Trophoblast cell (in vitro differentiated cells and primary cell): ENCODE measurements at regions not wholly inside any gene's neighbourhood (a gene's known extent, or its start where the extent isn't known, plus 50 kb on each side); places are given as distances from the start of the nearest gene placed in this dataset.
"Not testable (repeated sequence)": the region's sequence is repeated elsewhere in the genome, so short reads cannot be mapped to it uniquely, and the experiment has no call there.

Experiments
- DNase-seq, 2 donors: peaks; one replicate each; pipeline ENCODE4 v3.0.0-alpha.2; 2016
- H2AFZ ChIP-seq: 2 replicates; pipeline ENCODE4 v1.6.1; 2013; ENCODE audit warnings: low read length, moderate library complexity, mild to moderate bottlenecking; ENCODE audit not compliant: insufficient read depth, poor library complexity
- H2AK5ac ChIP-seq: 2 replicates; pipeline ENCODE4 v1.6.1; 2013; ENCODE audit warnings: mild to moderate bottlenecking, low read length
- H2BK120ac ChIP-seq: 2 replicates; pipeline ENCODE4 v1.6.1; 2013; ENCODE audit warnings: low read length, mild to moderate bottlenecking, moderate library complexity; ENCODE audit not compliant: insufficient read depth, poor library complexity
- H2BK12ac ChIP-seq: 2 replicates; pipeline ENCODE4 v1.6.1; 2013; ENCODE audit warnings: mild to moderate bottlenecking, low read length, moderate library complexity
- H2BK5ac ChIP-seq: 2 replicates; pipeline ENCODE4 v1.6.1; 2013; ENCODE audit warnings: low read length, low read depth, moderate library complexity, mild to moderate bottlenecking; ENCODE audit not compliant: poor library complexity
- H3K14ac ChIP-seq: 2 replicates; pipeline ENCODE4 v1.6.1; 2013; ENCODE audit warnings: mild to moderate bottlenecking, low read length
- H3K18ac ChIP-seq: 2 replicates; pipeline ENCODE4 v1.6.1; 2013; ENCODE audit warnings: mild to moderate bottlenecking, low read length
- H3K23ac ChIP-seq: 2 replicates; pipeline ENCODE4 v1.6.1; 2013; ENCODE audit warnings: low read length
- H3K27ac ChIP-seq: 2 replicates; pipeline ENCODE4 v1.5.1; 2013; ENCODE audit warnings: low read depth, mild to moderate bottlenecking, inconsistent platforms, low read length, moderate library complexity
- H3K27me3 ChIP-seq: 2 replicates; pipeline ENCODE4 v1.6.1; 2013; ENCODE audit warnings: inconsistent platforms, mild to moderate bottlenecking, low read length, moderate library complexity; ENCODE audit not compliant: insufficient read depth
- H3K36me3 ChIP-seq, 2 experiments: 1 replicate in 1 of 2; 2 replicates in 1 of 2; pipeline ENCODE4 v1.6.1; 2013; ENCODE audit warnings: low read length in 2 of 2, mild to moderate bottlenecking in 2 of 2, moderate library complexity in 1 of 2; ENCODE audit not compliant: insufficient read depth in 2 of 2, control insufficient read depth in 1 of 2
- H3K4ac ChIP-seq: 2 replicates; pipeline ENCODE4 v1.6.1; 2013; ENCODE audit warnings: low read depth, mild to moderate bottlenecking, low read length, moderate library complexity
- H3K4me1 ChIP-seq, 2 experiments: 1 replicate in 1 of 2; 2 replicates in 1 of 2; pipeline ENCODE4 v1.6.1; 2013; ENCODE audit warnings: low read length in 2 of 2, mild to moderate bottlenecking in 2 of 2, moderate library complexity in 1 of 2; ENCODE audit not compliant: insufficient read depth in 2 of 2, control insufficient read depth in 1 of 2
- H3K4me2 ChIP-seq: 2 replicates; pipeline ENCODE4 v1.6.1; 2013; ENCODE audit warnings: inconsistent platforms, mild to moderate bottlenecking, low read length, moderate library complexity
- H3K4me3 ChIP-seq: 2 replicates; pipeline ENCODE4 v1.5.1; 2013; ENCODE audit warnings: mild to moderate bottlenecking, low read depth, low read length, inconsistent platforms
- H3K79me1 ChIP-seq: one replicate; pipeline ENCODE4 v1.6.1; 2013; ENCODE audit warnings: low read length
- H3K79me2 ChIP-seq: 2 replicates; pipeline ENCODE4 v1.6.1; 2013; ENCODE audit warnings: low read length, mild to moderate bottlenecking; ENCODE audit not compliant: control insufficient read depth, insufficient read depth, poor library complexity
- H3K9ac ChIP-seq: 2 replicates; pipeline ENCODE4 v1.6.1; 2013; ENCODE audit warnings: mild to moderate bottlenecking, low read length
- H3K9me3 ChIP-seq: 2 replicates; pipeline ENCODE4 v1.6.1; 2013; ENCODE audit warnings: low read depth, mild to moderate bottlenecking, control low read depth, inconsistent platforms, low read length; ENCODE audit not compliant: insufficient read depth
- H4K12ac ChIP-seq: 2 replicates; pipeline ENCODE4 v1.6.1; 2013; ENCODE audit warnings: low read depth, mild to moderate bottlenecking, low read length, moderate library complexity
- H4K8ac ChIP-seq: 2 replicates; pipeline ENCODE4 v1.6.1; 2013; ENCODE audit warnings: low read depth, mild to moderate bottlenecking, low read length, moderate library complexity
- H4K91ac ChIP-seq: one replicate; pipeline ENCODE4 v1.6.1; 2013; ENCODE audit warnings: low read depth, mild to moderate bottlenecking, low read length, moderate library complexity
- WGBS: extraction: QIAGEN DNeasy Blood & Tissue Kit; methylation state at CpG from one replicate; pipeline ENCODE4 v1.1.7; 2013; ENCODE audit warnings: missing lambda C conversion rate; ENCODE audit not compliant: insufficient read length, insufficient coverage; ENCODE audit errors: extremely low coverage; 5-methylcytosine and 5-hydroxymethylcytosine counted together

DNA sequence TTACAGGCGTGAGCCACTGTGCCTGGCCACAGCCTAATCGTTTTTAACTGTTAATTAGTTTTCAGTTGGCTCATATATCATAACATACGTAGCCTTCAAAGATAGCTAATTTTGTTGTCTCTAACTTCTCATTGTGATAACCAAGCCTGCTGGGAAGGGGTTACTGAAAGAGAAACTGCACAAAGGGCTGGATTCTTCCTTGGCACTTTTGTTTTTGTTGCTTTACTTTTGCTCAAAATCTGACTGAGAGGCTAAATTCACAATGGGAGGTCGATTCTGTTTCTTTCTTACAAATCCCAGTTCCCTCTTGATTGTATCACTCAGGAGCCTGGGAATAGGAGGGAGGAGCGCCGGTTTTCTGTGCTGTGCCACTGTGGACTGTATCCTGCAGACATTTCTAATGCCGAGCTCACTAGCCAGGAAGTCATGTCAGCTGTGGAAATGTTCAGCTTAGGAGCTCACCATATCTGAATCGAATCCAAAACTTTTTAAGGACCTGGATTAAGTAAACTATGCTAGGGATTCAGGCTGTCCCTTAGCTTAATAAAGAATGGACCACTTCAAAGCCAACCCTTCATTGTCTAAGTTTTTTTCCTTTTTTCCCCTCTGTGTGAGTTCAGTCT is 120.5 kb upstream of the FAT1 start:
- H4K91ac ChIP-seq = no peak overlapping the region
- H2BK12ac ChIP-seq = no peak overlapping the region
- no peak overlapping the region for H3K14ac ChIP-seq
- no peaks in the 10 kb centered on the region for H3K27me3 ChIP-seq
- H3K27ac ChIP-seq = no peak overlapping the region
- H3K79me2 ChIP-seq = no peaks in the 10 kb centered on the region
- WGBS = no CpG with 5 or more reads among the region's 8 CpGs
- no peak overlapping the region for H3K4ac ChIP-seq
- H2BK5ac ChIP-seq = no peak overlapping the region
- no peak overlapping the region for H2AK5ac ChIP-seq
- no peak overlapping the region for H3K9ac ChIP-seq
- no peak overlapping the region for H2AFZ ChIP-seq
- H3K4me2 ChIP-seq = no peak overlapping the region
- no peaks in the 10 kb centered on the region for H3K9me3 ChIP-seq
- no peaks in the 10 kb centered on the region for H3K36me3 ChIP-seq
- no peaks in the 10 kb centered on the region for H3K79me1 ChIP-seq
- no peak overlapping the region for H3K23ac ChIP-seq
- no peak for DNase-seq
- H4K8ac ChIP-seq = no peak overlapping the region
- no peak overlapping the region for H3K18ac ChIP-seq
- no peak overlapping the region for H2BK120ac ChIP-seq
- no peak overlapping the region for H3K4me3 ChIP-seq
- H4K12ac ChIP-seq = no peak overlapping the region
- H3K4me1 ChIP-seq = peaks cover 0 to 4% of the 10 kb centered on the region in 2 experiments

DNA sequence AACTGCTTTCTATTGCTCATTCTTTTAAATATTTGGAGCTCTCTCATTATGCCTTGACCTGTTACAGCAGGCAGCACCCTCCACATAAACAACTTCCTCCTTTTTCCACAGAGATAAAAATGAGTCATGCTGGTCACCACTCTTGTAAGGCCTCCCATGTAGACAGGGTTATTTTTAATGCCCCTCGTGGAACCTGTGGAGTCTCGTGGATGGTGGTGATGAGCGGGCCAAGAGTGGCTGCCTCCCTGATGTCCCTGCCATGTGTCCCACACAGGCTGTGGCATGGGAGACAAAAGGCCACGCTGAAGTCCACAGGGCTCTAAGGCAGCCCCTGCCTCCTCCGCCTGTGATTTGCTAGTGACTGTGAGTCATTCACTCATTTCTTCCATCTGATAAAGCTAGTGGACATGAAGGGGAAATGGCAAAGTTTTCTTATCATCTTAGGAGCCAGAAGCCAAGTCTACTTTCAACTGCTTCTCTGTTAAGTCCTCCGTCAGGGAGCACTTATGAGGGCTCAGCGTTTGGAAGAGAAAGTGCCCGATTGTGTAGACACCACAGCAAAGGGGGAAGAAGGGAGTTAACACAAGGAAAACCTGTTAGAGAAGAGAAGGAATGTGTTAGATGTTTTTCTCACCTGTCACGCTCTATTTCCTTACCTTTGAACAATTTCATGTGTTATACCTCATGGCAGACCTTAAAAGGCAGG is 121.6 kb upstream of the FAT1 start:
- WGBS = no CpG with 5 or more reads among the region's 9 CpGs
- Histone ChIP-seq H3K79me2 (no peaks in the 10 kb centered on the region), H4K8ac (no peak overlapping the region), H3K14ac (no peak overlapping the region), H4K91ac (no peak overlapping the region), H4K12ac (no peak overlapping the region), H3K23ac (no peak overlapping the region), H3K9ac (no peak overlapping the region), H3K4ac (no peak overlapping the region), H3K27ac (no peak overlapping the region), H3K4me3 (no peak overlapping the region), H3K4me2 (no peak overlapping the region), H3K18ac (no peak overlapping the region), H3K9me3 (no peaks in the 10 kb centered on the region), H3K27me3 (no peaks in the 10 kb centered on the region), H3K79me1 (no peaks in the 10 kb centered on the region), H2AFZ (no peak overlapping the region), H3K36me3 (no peaks in the 10 kb centered on the region), H2BK120ac (no peak overlapping the region), H2BK5ac (no peak overlapping the region), H2BK12ac (no peak overlapping the region), H2AK5ac (no peak overlapping the region), H3K4me1 (peaks cover 0 to 4% of the 10 kb centered on the region in 2 experiments)
- DNase-seq = peak; percentile 42 to 66

DNA sequence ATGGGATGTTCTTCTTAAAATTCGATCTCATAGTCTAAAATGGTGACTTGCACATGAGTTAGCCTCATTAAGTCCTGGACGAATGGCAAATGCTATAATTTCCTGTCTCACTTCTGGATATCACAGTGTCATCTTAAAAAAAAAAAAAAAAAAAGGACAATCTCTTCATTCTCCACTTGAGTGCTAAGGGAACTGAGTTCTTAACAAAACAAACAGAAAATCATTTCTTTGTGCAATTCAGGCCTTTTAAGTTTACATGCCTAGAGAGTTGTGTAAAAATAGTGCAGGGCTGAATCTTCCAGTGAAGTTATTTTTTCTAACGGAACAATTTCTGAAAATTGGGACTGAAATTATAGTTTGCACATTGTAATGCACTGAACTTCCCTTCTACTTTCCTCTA is 122.8 kb upstream of the FAT1 start:
- H4K8ac ChIP-seq = no peak overlapping the region
- H3K36me3 ChIP-seq = no peaks in the 10 kb centered on the region
- no peaks in the 10 kb centered on the region for H3K27me3 ChIP-seq
- H3K14ac ChIP-seq = no peak overlapping the region
- H2AFZ ChIP-seq = no peak overlapping the region
- peaks cover 0 to 4% of the 10 kb centered on the region in 2 experiments for H3K4me1 ChIP-seq
- no peak overlapping the region for H3K27ac ChIP-seq
- no peak overlapping the region for H3K4me2 ChIP-seq
- WGBS = no CpG with 5 or more reads among the region's 3 CpGs
- H2BK12ac ChIP-seq = no peak overlapping the region
- H2BK5ac ChIP-seq = no peak overlapping the region
- no peaks in the 10 kb centered on the region for H3K79me1 ChIP-seq
- H2AK5ac ChIP-seq = no peak overlapping the region
- no peak overlapping the region for H3K4me3 ChIP-seq
- no peak overlapping the region for H3K18ac ChIP-seq
- no peak overlapping the region for H3K23ac ChIP-seq
- H4K12ac ChIP-seq = no peak overlapping the region
- H3K79me2 ChIP-seq = no peaks in the 10 kb centered on the region
- no peak overlapping the region for H4K91ac ChIP-seq
- no peak overlapping the region for H3K9ac ChIP-seq
- H3K4ac ChIP-seq = no peak overlapping the region
- no peak overlapping the region for H2BK120ac ChIP-seq
- no peak for DNase-seq
- H3K9me3 ChIP-seq = no peaks in the 10 kb centered on the region

DNA sequence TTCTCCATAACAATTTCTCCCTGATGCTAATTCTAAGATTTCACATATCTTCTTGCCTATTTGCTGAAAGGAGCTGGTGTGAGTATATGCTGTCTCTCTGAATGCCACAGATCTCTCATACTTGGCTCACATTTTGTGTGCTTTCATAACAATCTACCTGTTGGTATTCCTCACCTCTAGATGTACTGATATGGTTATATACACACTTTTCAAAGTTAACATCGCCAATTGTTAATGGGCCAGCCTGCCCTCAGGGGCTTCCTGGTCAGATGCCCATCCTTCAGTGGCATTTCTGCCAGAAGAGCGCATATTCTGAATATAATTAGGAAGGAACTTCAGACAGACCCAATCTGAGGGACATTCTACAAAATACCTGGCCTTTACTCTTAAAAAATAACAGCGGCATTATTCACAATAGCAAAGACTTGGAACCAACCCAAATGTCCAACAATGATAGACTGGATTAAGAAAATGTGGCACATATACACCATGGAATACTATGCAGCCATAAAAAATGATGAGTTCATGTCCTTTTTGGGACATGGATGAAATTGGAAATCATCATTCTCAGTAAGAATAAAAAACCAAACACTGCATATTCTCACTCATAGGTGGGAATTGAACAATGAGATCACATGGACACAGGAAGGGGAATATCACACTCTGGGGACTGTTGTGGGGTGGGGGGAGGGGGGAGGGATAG is 123.9 kb upstream of the FAT1 start:
- H3K4me1 ChIP-seq, H3K14ac ChIP-seq, H4K12ac ChIP-seq, H3K4me3 ChIP-seq, H2AFZ ChIP-seq, H3K79me2 ChIP-seq, H2BK12ac ChIP-seq, H4K91ac ChIP-seq, DNase-seq, H3K79me1 ChIP-seq, H3K23ac ChIP-seq, H3K4me2 ChIP-seq, H2BK120ac ChIP-seq, H2BK5ac ChIP-seq, H2AK5ac ChIP-seq, H3K9ac ChIP-seq, H3K9me3 ChIP-seq, H3K27me3 ChIP-seq, H3K27ac ChIP-seq, H3K18ac ChIP-seq, H4K8ac ChIP-seq, H3K36me3 ChIP-seq, H3K4ac ChIP-seq: not testable (repeated sequence)
- WGBS = no CpG with 5 or more reads among the region's 3 CpGs
